ENCODE measurements at regions not wholly inside any gene's neighbourhood (a gene's known extent, or its start where the extent isn't known, plus 50 kb on each side); places are given as distances from the start of the nearest gene placed in this dataset.

- no peaks in the 10 kb centered on the region for H3K4me1 Mint-ChIP-seq
These were observed 65.0 kb upstream of the MEIS2 start for GRCh38 chr15:37165395-37165794.

GRCh38 chr15:37166402-37166801 is 66.1 kb upstream of the MEIS2 start:
- no peak overlapping the region for H3K27ac Mint-ChIP-seq
- no peak for DNase-seq
- no peaks in the 10 kb centered on the region for H3K36me3 Mint-ChIP-seq
- H3K4me3 Mint-ChIP-seq, result no peak overlapping the region
- peaks cover 0 to 17% (median 2%) of the 10 kb centered on the region in 6 donors for H3K9me3 Mint-ChIP-seq
- peaks cover 0 to 6% (median 0%) of the 10 kb centered on the region in 3 donors for H3K27me3 Mint-ChIP-seq (ENCODE audit: low read depth in 3 of 3)
- H3K4me1 Mint-ChIP-seq, result no peaks in the 10 kb centered on the region

More at GRCh38 chr15:37165395-37165794, 65.0 kb upstream of the MEIS2 start:
- no peak for DNase-seq
- H3K27ac Mint-ChIP-seq, result no peak overlapping the region
- peaks cover 0 to 6% (median 0%) of the 10 kb centered on the region in 3 donors for H3K27me3 Mint-ChIP-seq (ENCODE audit: low read depth in 3 of 3)
- H3K36me3 Mint-ChIP-seq, result no peaks in the 10 kb centered on the region
- peaks cover 0 to 12% (median under 1%) of the 10 kb centered on the region in 6 donors for H3K9me3 Mint-ChIP-seq
- no peak overlapping the region for H3K4me3 Mint-ChIP-seq

GRCh38 chr15:37181339-37181738 is 81.0 kb upstream of the MEIS2 start:
- Mint-ChIP-seq H3K27ac (no peak overlapping the region), H3K36me3 (peaks cover 0 to 5% (median 0%) of the 10 kb centered on the region in 3 donors), H3K27me3 (ENCODE audit: low read depth in 3 of 3) (no peaks in the 10 kb centered on the region), H3K4me3 (no peak overlapping the region), H3K4me1 (no peaks in the 10 kb centered on the region), H3K9me3 (peaks cover 11 to 46% (median 17%) of the 10 kb centered on the region in 6 donors)
- DNase-seq, result no peak

GRCh38 chr15:37199545-37199944 is 99.2 kb upstream of the MEIS2 start:
- Mint-ChIP-seq H3K27me3 (ENCODE audit: low read depth in 3 of 3) (peaks cover 0 to 1% (median 0%) of the 10 kb centered on the region in 3 donors), H3K27ac (no peak overlapping the region), H3K36me3 (no peaks in the 10 kb centered on the region), H3K4me1 (no peaks in the 10 kb centered on the region), H3K9me3 (peaks cover 0 to 17% (median 5%) of the 10 kb centered on the region in 6 donors), H3K4me3 (no peak overlapping the region)
- no peak for DNase-seq

GRCh38 chr15:37203050-37203449 is 102.7 kb upstream of the MEIS2 start:
- H3K9me3 Mint-ChIP-seq, result peaks cover 0 to 8% (median 3%) of the 10 kb centered on the region in 6 donors
- no peaks in the 10 kb centered on the region for H3K36me3 Mint-ChIP-seq
- H3K27me3 Mint-ChIP-seq (ENCODE audit: low read depth in 3 of 3), result no peaks in the 10 kb centered on the region
- H3K4me1 Mint-ChIP-seq, result no peaks in the 10 kb centered on the region
- no peak overlapping the region for H3K27ac Mint-ChIP-seq
- DNase-seq, result no peak
- no peak overlapping the region for H3K4me3 Mint-ChIP-seq

DNA sequence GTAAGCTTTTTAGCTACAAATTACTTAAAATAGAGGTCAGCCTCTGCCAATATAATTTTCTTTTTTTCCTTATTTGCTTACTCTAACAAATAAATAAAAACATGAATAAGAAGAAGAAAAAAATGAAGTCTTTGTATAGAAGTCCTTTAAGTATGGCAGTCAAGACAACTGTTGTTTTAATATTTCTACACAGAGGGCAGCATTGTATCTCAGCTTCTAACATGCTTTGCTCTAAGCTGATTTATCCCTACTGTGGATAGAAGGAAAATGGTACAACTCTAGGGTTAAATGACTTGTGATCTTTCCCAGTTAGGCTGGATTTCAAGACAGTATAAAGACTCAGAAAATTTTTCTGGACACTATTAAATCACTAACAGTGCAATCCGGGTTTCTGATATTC is 104.3 kb upstream of the MEIS2 start:
- peaks cover 0 to 1% (median 0%) of the 10 kb centered on the region in 3 donors for H3K27me3 Mint-ChIP-seq (ENCODE audit: low read depth in 3 of 3)
- H3K27ac Mint-ChIP-seq, result no peak overlapping the region
- H3K4me1 Mint-ChIP-seq, result no peaks in the 10 kb centered on the region

DNA sequence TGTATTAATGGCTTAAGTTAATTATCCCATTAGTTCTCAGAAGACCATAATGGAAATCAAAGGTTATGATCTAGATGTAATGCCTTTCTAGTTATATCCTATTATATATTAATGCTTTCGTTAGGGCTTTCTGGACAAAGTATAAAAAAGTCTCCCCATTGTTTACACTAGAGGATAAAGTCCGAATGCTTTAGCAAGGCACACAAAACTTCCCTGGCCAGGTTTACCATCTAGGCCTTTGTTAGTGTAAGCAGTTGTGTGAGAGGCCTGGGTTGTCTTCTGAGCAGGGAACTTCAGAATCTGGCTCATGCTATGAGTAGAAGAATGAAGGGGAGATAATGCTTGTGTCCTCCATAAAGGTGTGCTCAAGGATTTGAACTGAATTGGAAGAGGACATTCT is 106.3 kb upstream of the MEIS2 start:
- Mint-ChIP-seq H3K27me3 (ENCODE audit: low read depth in 3 of 3) (peaks cover 0 to 1% (median 0%) of the 10 kb centered on the region in 3 donors), H3K4me3 (no peak overlapping the region), H3K9me3 (peaks cover 0 to 13% (median 2%) of the 10 kb centered on the region in 6 donors), H3K27ac (no peak overlapping the region), H3K36me3 (no peaks in the 10 kb centered on the region), H3K4me1 (no peaks in the 10 kb centered on the region)
- DNase-seq, result no peak

More for the DNA sequence above, 104.3 kb upstream of the MEIS2 start:
- H3K36me3 Mint-ChIP-seq, result no peaks in the 10 kb centered on the region
- peaks cover 0 to 5% (median 3%) of the 10 kb centered on the region in 6 donors for H3K9me3 Mint-ChIP-seq
- no peak overlapping the region for H3K4me3 Mint-ChIP-seq
- DNase-seq, result no peak

GRCh38 chr15:37208146-37209040 is 108.0 kb upstream of the MEIS2 start:
- Mint-ChIP-seq H3K36me3 (no peaks in the 10 kb centered on the region), H3K4me3 (no peak overlapping the region), H3K4me1 (no peaks in the 10 kb centered on the region), H3K27ac (no peak overlapping the region), H3K27me3 (ENCODE audit: low read depth in 3 of 3) (peaks cover 0 to 1% (median 0%) of the 10 kb centered on the region in 3 donors), H3K9me3 (peaks cover 3 to 27% (median 7%) of the 10 kb centered on the region in 6 donors)
- DNase-seq, result no peak

GRCh38 chr15:37209041-37209363 is 108.7 kb upstream of the MEIS2 start:
- H3K36me3 Mint-ChIP-seq, result no peaks in the 10 kb centered on the region
- H3K9me3 Mint-ChIP-seq, result peaks cover 4 to 28% (median 10%) of the 10 kb centered on the region in 6 donors
- no peaks in the 10 kb centered on the region for H3K4me1 Mint-ChIP-seq
- no peak overlapping the region for H3K27ac Mint-ChIP-seq
- H3K4me3 Mint-ChIP-seq, result no peak overlapping the region
- DNase-seq, result no peak
- peaks cover 0 to 1% (median 0%) of the 10 kb centered on the region in 3 donors for H3K27me3 Mint-ChIP-seq (ENCODE audit: low read depth in 3 of 3)

DNA sequence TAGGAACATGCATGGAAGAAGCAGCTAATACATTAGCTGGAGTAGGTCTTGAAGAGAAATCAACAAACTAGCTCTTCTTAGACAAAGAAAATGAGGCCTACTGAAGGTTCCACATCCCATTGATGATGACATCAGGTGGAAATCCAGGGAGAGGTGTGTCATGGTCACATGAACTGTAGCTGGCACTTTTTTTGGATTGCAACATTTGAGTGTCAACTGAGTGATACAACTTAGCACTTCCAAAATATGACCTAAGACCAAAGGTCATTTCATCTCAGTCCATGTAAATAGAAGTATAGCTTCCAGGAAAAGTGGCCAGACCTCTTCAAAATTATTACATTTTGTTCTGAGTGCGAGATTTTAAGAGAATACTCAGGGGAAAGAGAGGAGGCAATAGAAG is 117.2 kb upstream of the MEIS2 start:
- DNase-seq, result no peak
- Mint-ChIP-seq H3K27ac (no peak overlapping the region), H3K4me1 (no peaks in the 10 kb centered on the region), H3K36me3 (no peaks in the 10 kb centered on the region), H3K4me3 (no peak overlapping the region), H3K27me3 (ENCODE audit: low read depth in 3 of 3) (peaks cover 0 to 3% (median 0%) of the 10 kb centered on the region in 3 donors), H3K9me3 (peaks cover 5 to 33% (median 11%) of the 10 kb centered on the region in 6 donors)

GRCh38 chr15:37218351-37218916 is 118.1 kb upstream of the MEIS2 start:
- DNase-seq, result no peak
- Mint-ChIP-seq H3K4me1 (no peaks in the 10 kb centered on the region), H3K27ac (no peak overlapping the region), H3K36me3 (no peaks in the 10 kb centered on the region), H3K9me3 (peaks cover 2 to 33% (median 4%) of the 10 kb centered on the region in 6 donors), H3K4me3 (no peak overlapping the region), H3K27me3 (ENCODE audit: low read depth in 3 of 3) (peaks cover 0 to 3% (median 0%) of the 10 kb centered on the region in 3 donors)

DNA sequence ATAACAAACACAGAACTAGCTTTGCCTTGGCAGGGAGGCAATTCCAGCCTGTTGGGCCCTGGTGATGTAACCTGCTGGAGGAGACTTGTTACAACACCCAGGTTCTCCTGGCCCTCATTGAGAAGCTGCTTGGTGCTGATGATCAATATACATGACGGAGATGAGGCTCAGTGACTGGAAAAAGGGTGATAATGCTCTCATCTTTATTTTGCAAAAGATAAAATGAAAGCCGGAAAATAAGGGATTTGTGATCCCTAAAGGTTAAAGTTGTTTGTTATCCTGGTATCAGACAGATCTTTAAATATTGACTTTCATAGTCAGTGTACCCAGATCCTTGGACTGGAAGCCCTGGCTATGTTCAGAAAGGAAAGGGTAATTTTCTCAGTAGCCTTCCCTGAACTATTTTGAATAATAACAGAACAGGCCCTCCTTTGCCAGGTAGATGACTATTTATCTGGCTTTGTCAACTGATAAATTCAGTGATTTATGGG is 118.9 kb upstream of the MEIS2 start:
- no peaks in the 10 kb centered on the region for H3K4me1 Mint-ChIP-seq

DNA sequence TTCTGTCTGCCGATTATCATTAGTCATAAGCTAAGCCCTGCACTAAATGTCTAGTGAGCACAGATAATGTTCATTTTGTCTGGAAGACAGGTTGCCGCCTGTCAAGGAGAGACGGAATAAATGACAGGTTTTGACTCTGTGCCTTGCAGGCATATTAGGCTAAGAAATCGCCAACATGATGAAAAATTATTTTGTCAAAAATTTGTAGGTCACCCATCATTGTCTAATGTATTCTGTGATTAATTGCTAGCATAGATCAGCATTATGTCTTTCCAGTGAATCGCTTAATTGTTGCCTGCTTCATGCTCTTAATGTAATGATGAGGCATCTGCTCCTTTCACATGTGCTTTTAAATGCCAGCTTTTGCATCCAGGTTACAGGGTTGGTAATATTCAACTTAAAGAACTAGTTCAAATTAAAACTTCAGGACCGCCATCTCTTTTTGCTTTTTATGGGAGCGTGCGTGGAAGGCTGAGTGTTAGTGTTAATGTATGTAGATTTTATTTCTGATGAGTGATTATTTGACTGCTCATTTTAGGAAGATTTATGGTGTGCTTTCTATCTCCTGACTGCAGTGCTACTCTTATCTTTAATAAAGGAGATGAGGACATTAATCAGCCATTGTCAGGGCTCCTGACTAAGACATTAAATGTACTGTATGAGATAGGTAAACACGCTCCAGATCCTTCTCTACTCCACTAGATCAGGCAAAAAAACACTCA is 120.8 kb upstream of the MEIS2 start:
- H3K27ac Mint-ChIP-seq, result no peak overlapping the region
- no peak overlapping the region for H3K4me3 Mint-ChIP-seq
- H3K27me3 Mint-ChIP-seq (ENCODE audit: low read depth in 3 of 3), result peaks cover 0 to 1% (median 0%) of the 10 kb centered on the region in 3 donors
- H3K4me1 Mint-ChIP-seq, result no peaks in the 10 kb centered on the region
- no peak for DNase-seq
- peaks cover 2 to 21% (median 4%) of the 10 kb centered on the region in 6 donors for H3K9me3 Mint-ChIP-seq
- no peaks in the 10 kb centered on the region for H3K36me3 Mint-ChIP-seq

More for the DNA sequence above, 118.9 kb upstream of the MEIS2 start:
- Mint-ChIP-seq H3K27ac (no peak overlapping the region), H3K27me3 (ENCODE audit: low read depth in 3 of 3) (peaks cover 0 to 3% (median 0%) of the 10 kb centered on the region in 3 donors), H3K4me3 (no peak overlapping the region), H3K36me3 (no peaks in the 10 kb centered on the region), H3K9me3 (peaks cover 0 to 25% (median 3%) of the 10 kb centered on the region in 6 donors)
- DNase-seq, result no peak

All from immature natural killer cell (primary cell).